ENCODE measurements at regions not wholly inside any gene's neighbourhood (a gene's known extent, or its start where the extent isn't known, plus 50 kb on each side); places are given as distances from the start of the nearest gene placed in this dataset.

- Histone ChIP-seq H3K4me2 (ENCODE audit: low read length) (no peak overlapping the region), H3K27me3 (ENCODE audit: control insufficient read depth, low read length) (no peaks in the 10 kb centered on the region), H3K9me3 (ENCODE audit: control insufficient read depth, insufficient read depth, low read length) (no peaks in the 10 kb centered on the region), H4K20me1 (ENCODE audit: control insufficient read depth, insufficient read depth, low read depth, low read length) (no peaks in the 10 kb centered on the region), H3K27ac (ENCODE audit: low read depth, low read length) (no peak overlapping the region), H3K4me1 (ENCODE audit: control insufficient read depth, low read length) (no peaks in the 10 kb centered on the region), H3K79me2 (ENCODE audit: control insufficient read depth, low read length) (no peaks in the 10 kb centered on the region), H3K36me3 (ENCODE audit: control insufficient read depth, low read length) (no peaks in the 10 kb centered on the region), H3K4me3 (ENCODE audit: low read length) (no peak overlapping the region), H3K9me2 (replicated peaks; ENCODE audit: control insufficient read depth, low read length) (no peaks in the 10 kb centered on the region), H3F3A (ENCODE audit: control insufficient read depth, insufficient read depth) (no peaks in the 10 kb centered on the region)
- TF ChIP-seq EZH2phosphoT487 (IDR thresholded peaks at IDR 0.05; ENCODE audit: borderline replicate concordance, low read length), result no peak
- no peak for TF ChIP-seq CTCF (IDR thresholded peaks at IDR 0.05; ENCODE audit: low read depth, low read length, poor library complexity, severe bottlenecking)
Measured at GRCh38 chr11:80778432-80778831, 1337.6 kb upstream of the TENM4 start.

DNA sequence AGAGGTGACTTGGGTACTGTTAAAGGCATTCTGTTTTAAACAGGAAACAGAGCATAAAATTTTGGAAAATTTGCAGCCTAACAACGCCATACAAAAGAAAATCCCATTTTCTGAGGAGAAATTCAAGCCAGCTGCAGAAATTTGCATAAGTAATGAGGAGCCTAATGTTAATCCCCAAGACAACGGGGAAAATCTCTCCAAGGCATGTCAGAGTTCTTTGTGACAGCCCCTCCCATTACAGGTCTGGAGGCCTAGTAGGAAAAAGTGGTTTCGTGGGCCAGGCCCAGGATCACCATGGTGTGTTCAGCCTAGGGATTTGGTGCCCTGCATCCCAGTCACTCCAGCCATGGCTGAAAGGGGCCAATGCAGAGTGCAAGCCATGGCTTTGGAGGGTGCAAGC, 1333.1 kb upstream of the TENM4 start:
- H3K4me2 ChIP-seq (ENCODE audit: low read length), result no peak overlapping the region
- H3K4me1 ChIP-seq (ENCODE audit: control insufficient read depth, low read length), result no peaks in the 10 kb centered on the region
- TF ChIP-seq CTCF (IDR thresholded peaks at IDR 0.05; ENCODE audit: low read depth, low read length, poor library complexity, severe bottlenecking) (no peak), EZH2phosphoT487 (IDR thresholded peaks at IDR 0.05; ENCODE audit: borderline replicate concordance, low read length) (no peak)
- no peaks in the 10 kb centered on the region for H3K9me3 ChIP-seq (ENCODE audit: control insufficient read depth, insufficient read depth, low read length)
- H3K79me2 ChIP-seq (ENCODE audit: control insufficient read depth, low read length), result no peaks in the 10 kb centered on the region
- no peaks in the 10 kb centered on the region for H4K20me1 ChIP-seq (ENCODE audit: control insufficient read depth, insufficient read depth, low read depth, low read length)
- no peaks in the 10 kb centered on the region for H3K27me3 ChIP-seq (ENCODE audit: control insufficient read depth, low read length)
- no peak overlapping the region for H3K4me3 ChIP-seq (ENCODE audit: low read length)
- H3K27ac ChIP-seq (ENCODE audit: low read depth, low read length), result no peak overlapping the region
- H3K36me3 ChIP-seq (ENCODE audit: control insufficient read depth, low read length), result no peaks in the 10 kb centered on the region
- no peaks in the 10 kb centered on the region for H3F3A ChIP-seq (ENCODE audit: control insufficient read depth, insufficient read depth)
- H3K9me2 ChIP-seq (replicated peaks; ENCODE audit: control insufficient read depth, low read length), result no peaks in the 10 kb centered on the region

GRCh38 chr11:80771017-80771416, 1330.2 kb upstream of the TENM4 start:
- Histone ChIP-seq H3K4me3 (ENCODE audit: low read length) (no peak overlapping the region), H3K9me3 (ENCODE audit: control insufficient read depth, insufficient read depth, low read length) (no peaks in the 10 kb centered on the region), H3K79me2 (ENCODE audit: control insufficient read depth, low read length) (no peaks in the 10 kb centered on the region), H3K4me1 (ENCODE audit: control insufficient read depth, low read length) (no peaks in the 10 kb centered on the region), H4K20me1 (ENCODE audit: control insufficient read depth, insufficient read depth, low read depth, low read length) (no peaks in the 10 kb centered on the region), H3K36me3 (ENCODE audit: control insufficient read depth, low read length) (no peaks in the 10 kb centered on the region), H3F3A (ENCODE audit: control insufficient read depth, insufficient read depth) (no peaks in the 10 kb centered on the region), H3K27ac (ENCODE audit: low read depth, low read length) (no peak overlapping the region), H3K4me2 (ENCODE audit: low read length) (no peak overlapping the region), H3K27me3 (ENCODE audit: control insufficient read depth, low read length) (no peaks in the 10 kb centered on the region), H3K9me2 (replicated peaks; ENCODE audit: control insufficient read depth, low read length) (no peaks in the 10 kb centered on the region)
- TF ChIP-seq CTCF (IDR thresholded peaks at IDR 0.05; ENCODE audit: low read depth, low read length, poor library complexity, severe bottlenecking) (no peak), EZH2phosphoT487 (IDR thresholded peaks at IDR 0.05; ENCODE audit: borderline replicate concordance, low read length) (no peak)

DNA sequence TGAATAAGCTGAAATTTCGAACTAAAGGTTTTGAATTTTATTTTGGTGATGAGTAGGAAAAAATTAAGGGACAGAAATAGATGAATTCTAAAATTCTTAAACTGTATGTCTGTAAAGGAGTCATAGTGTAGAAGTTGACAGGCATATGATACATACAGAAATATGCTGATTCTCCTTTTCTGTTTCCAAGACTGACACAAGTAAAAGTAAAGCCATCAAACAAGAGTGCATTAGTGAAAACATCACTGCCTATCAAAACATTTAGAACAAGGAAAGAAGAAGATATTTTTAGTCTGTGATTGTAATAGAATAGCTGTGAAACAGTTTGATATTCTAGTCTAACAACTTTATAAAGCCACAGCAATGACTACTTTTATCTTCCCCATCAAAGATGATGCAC, 1318.0 kb upstream of the TENM4 start:
- TF ChIP-seq CTCF (IDR thresholded peaks at IDR 0.05; ENCODE audit: low read depth, low read length, poor library complexity, severe bottlenecking) (no peak), EZH2phosphoT487 (IDR thresholded peaks at IDR 0.05; ENCODE audit: borderline replicate concordance, low read length) (no peak)
- Histone ChIP-seq H3K27me3 (ENCODE audit: control insufficient read depth, low read length) (no peaks in the 10 kb centered on the region), H3F3A (ENCODE audit: control insufficient read depth, insufficient read depth) (no peaks in the 10 kb centered on the region), H4K20me1 (ENCODE audit: control insufficient read depth, insufficient read depth, low read depth, low read length) (no peaks in the 10 kb centered on the region), H3K4me3 (ENCODE audit: low read length) (no peak overlapping the region), H3K27ac (ENCODE audit: low read depth, low read length) (no peak overlapping the region), H3K4me1 (ENCODE audit: control insufficient read depth, low read length) (no peaks in the 10 kb centered on the region), H3K9me3 (ENCODE audit: control insufficient read depth, insufficient read depth, low read length) (no peaks in the 10 kb centered on the region), H3K4me2 (ENCODE audit: low read length) (no peak overlapping the region), H3K36me3 (ENCODE audit: control insufficient read depth, low read length) (no peaks in the 10 kb centered on the region), H3K9me2 (replicated peaks; ENCODE audit: control insufficient read depth, low read length) (no peaks in the 10 kb centered on the region), H3K79me2 (ENCODE audit: control insufficient read depth, low read length) (no peaks in the 10 kb centered on the region)
